ENCODE measurements at regions not wholly inside any gene's neighbourhood (a gene's known extent, or its start where the extent isn't known, plus 50 kb on each side); places are given as distances from the start of the nearest gene placed in this dataset.

GRCh38 chr14:30227876-30228275, 300.2 kb upstream of the PRKD1 start:
- Histone ChIP-seq H3K27ac (no peak overlapping the region), H3K9me3 (ENCODE audit: low read depth) (no peaks in the 10 kb centered on the region), H3K4me1 (ENCODE audit: low read depth) (no peaks in the 10 kb centered on the region), H3K27me3 (no peaks in the 10 kb centered on the region), H3K36me3 (no peaks in the 10 kb centered on the region), H3K4me3 (no peak overlapping the region)
- DNase-seq (ENCODE audit: low read depth in 1 of 2, low spot score in 1 of 2): peak in 1 of 2 donors; percentile 63
- TF ChIP-seq, protein P1, sequence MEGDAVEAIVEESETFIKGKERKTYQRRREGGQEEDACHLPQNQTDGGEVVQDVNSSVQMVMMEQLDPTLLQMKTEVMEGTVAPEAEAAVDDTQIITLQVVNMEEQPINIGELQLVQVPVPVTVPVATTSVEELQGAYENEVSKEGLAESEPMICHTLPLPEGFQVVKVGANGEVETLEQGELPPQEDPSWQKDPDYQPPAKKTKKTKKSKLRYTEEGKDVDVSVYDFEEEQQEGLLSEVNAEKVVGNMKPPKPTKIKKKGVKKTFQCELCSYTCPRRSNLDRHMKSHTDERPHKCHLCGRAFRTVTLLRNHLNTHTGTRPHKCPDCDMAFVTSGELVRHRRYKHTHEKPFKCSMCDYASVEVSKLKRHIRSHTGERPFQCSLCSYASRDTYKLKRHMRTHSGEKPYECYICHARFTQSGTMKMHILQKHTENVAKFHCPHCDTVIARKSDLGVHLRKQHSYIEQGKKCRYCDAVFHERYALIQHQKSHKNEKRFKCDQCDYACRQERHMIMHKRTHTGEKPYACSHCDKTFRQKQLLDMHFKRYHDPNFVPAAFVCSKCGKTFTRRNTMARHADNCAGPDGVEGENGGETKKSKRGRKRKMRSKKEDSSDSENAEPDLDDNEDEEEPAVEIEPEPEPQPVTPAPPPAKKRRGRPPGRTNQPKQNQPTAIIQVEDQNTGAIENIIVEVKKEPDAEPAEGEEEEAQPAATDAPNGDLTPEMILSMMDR (IDR thresholded peaks at IDR 0.05; ENCODE audit: low read depth, low read length): no peak

DNA sequence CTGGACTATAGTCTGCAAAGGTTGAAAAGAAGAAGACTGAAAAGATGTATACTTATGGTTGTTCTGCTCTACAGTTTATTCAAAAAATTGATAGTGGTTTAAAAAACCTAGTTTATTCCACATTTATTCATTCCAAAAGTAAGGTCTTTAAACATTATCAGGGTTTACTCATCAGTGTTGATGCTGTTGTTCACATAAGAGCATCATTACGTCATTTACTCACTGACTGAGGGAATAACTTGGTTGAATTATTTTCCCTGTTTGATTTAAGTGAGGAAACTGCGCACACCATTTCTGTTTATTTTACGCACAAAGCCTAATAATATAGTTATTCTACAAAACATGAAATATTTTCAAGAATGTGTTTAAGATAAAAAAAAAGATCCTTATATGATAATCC, 303.1 kb upstream of the PRKD1 start:
- Histone ChIP-seq H3K4me3 (no peak overlapping the region), H3K36me3 (no peaks in the 10 kb centered on the region), H3K9me3 (ENCODE audit: low read depth) (no peaks in the 10 kb centered on the region), H3K27me3 (no peaks in the 10 kb centered on the region), H3K27ac (no peak overlapping the region), H3K4me1 (ENCODE audit: low read depth) (no peaks in the 10 kb centered on the region)
- DNase-seq (ENCODE audit: low read depth in 1 of 2, low spot score in 1 of 2): no peak
- TF ChIP-seq, protein P1 (IDR thresholded peaks at IDR 0.05; ENCODE audit: low read depth, low read length): no peak

- H3K4me3 ChIP-seq: no peak overlapping the region
- no peak for DNase-seq (ENCODE audit: low read depth in 1 of 2, low spot score in 1 of 2)
- H3K4me1 ChIP-seq (ENCODE audit: low read depth): no peaks in the 10 kb centered on the region
- no peaks in the 10 kb centered on the region for H3K36me3 ChIP-seq
- no peaks in the 10 kb centered on the region for H3K9me3 ChIP-seq (ENCODE audit: low read depth)
- H3K27ac ChIP-seq: no peak overlapping the region
- TF ChIP-seq, protein P1 (IDR thresholded peaks at IDR 0.05; ENCODE audit: low read depth, low read length): no peak
- no peaks in the 10 kb centered on the region for H3K27me3 ChIP-seq
These were observed 307.3 kb upstream of the PRKD1 start for GRCh38 chr14:30234966-30235365.

DNA sequence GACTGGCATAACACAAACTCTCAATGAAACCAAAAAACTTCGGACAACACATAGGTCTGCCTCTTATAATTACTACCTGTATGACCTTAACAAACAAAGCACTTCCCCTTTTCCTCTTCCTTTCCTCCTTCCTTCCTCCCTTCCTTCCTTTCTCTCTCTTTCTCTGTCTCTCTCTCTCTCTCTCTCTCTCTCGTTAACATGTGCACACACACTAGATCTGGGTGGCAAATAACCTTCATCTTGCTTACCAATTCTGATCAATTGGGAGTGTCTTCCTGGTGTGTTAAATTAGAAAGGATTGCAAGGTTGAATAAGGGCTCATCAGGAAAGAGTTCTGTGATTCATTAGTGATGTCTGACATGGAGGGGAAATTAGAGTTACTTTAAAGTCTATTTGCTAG, 307.8 kb upstream of the PRKD1 start:
- no peaks in the 10 kb centered on the region for H3K27me3 ChIP-seq
- no peak for DNase-seq (ENCODE audit: low read depth in 1 of 2, low spot score in 1 of 2)
- no peaks in the 10 kb centered on the region for H3K9me3 ChIP-seq (ENCODE audit: low read depth)
- H3K36me3 ChIP-seq: no peaks in the 10 kb centered on the region
- TF ChIP-seq, protein P1 (IDR thresholded peaks at IDR 0.05; ENCODE audit: low read depth, low read length): no peak
- no peaks in the 10 kb centered on the region for H3K4me1 ChIP-seq (ENCODE audit: low read depth)
- no peak overlapping the region for H3K27ac ChIP-seq
- H3K4me3 ChIP-seq: no peak overlapping the region

DNA sequence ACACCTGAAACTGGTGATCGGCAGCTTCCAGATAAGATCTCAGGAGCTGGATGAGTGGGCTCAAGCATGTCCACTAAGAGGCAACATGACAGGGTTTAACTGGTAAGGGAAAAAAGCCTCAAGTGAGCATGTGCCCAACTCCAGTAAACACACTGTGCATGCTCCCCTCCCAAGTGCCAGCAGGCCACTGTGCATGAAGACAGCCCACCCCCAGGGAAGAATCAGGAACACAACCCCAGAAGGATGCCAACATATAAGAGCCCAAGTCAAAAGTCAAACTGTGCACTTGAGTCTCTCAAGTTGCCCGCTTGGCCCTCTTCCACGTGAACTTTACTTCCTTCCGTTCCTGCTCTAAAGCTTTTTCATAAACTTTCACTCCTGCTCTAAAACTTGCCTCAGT, 311.3 kb upstream of the PRKD1 start:
- no peaks in the 10 kb centered on the region for H3K9me3 ChIP-seq (ENCODE audit: low read depth)
- no peaks in the 10 kb centered on the region for H3K36me3 ChIP-seq
- no peak overlapping the region for H3K27ac ChIP-seq
- TF ChIP-seq, protein P1 (IDR thresholded peaks at IDR 0.05; ENCODE audit: low read depth, low read length): no peak
- H3K4me3 ChIP-seq: no peak overlapping the region
- DNase-seq (ENCODE audit: low read depth in 1 of 2, low spot score in 1 of 2): no peak
- no peaks in the 10 kb centered on the region for H3K27me3 ChIP-seq
- H3K4me1 ChIP-seq (ENCODE audit: low read depth): no peaks in the 10 kb centered on the region

GRCh38 chr14:30240018-30240417, 312.4 kb upstream of the PRKD1 start:
- no peak for DNase-seq (ENCODE audit: low read depth in 1 of 2, low spot score in 1 of 2)
- Histone ChIP-seq H3K4me1 (ENCODE audit: low read depth) (no peaks in the 10 kb centered on the region), H3K27ac (no peak overlapping the region), H3K36me3 (no peaks in the 10 kb centered on the region), H3K4me3 (no peak overlapping the region), H3K27me3 (no peaks in the 10 kb centered on the region), H3K9me3 (ENCODE audit: low read depth) (no peaks in the 10 kb centered on the region)
- TF ChIP-seq, protein P1 (IDR thresholded peaks at IDR 0.05; ENCODE audit: low read depth, low read length): no peak
